HG02840 (cell line): ENCODE measurements at regions not wholly inside any gene's neighbourhood (a gene's known extent, or its start where the extent isn't known, plus 50 kb on each side); places are given as distances from the start of the nearest gene placed in this dataset.

Experiments used
- ATAC-seq: cut with Tn5 transposase; IDR thresholded peaks from one replicate; pipeline ENCODE4 v1.9.1; 2021; ENCODE audit warnings: mild to moderate bottlenecking, moderate library complexity, moderate number of reproducible peaks; ENCODE audit not compliant: unreplicated experiment, low FRiP score

GRCh38 chr2:64767670-64768468 lies 114.2 kb upstream of the SERTAD2 start:
- ATAC-seq = peak; percentile 86

- ATAC-seq = no peak
Measured at GRCh38 chr2:64768491-64769005, 114.8 kb upstream of the SERTAD2 start.

DNA sequence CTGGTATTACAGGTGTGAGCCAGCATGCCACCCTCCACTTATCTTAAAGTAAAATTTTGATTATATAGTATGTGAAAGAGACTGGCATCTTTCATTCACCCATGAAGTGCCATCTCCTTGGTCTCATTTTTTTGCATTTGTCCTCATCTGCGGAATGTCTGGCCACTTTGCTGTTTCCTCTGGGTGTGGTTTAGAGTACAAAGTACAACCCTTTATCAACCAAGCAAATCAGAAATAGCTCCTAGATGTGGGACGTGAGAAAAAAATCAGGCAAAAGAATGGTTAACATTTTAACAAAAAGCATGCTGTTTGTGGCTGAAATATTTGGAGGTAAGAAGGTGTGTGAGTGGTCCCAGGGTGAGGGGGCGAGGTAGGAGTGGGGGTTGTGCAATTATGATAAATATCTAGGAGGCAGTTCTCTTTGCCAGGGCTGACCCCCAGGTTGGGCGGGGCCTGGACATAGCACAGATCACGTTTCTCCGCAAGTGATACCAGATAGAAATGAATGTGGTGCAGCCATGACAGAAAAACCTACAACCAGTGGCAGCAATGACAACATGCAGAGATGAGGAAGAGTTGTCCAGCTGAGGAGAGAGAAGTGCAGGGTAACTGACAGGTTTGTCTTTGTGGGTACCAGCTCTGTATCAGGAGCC lies 115.8 kb upstream of the SERTAD2 start:
- no peak for ATAC-seq

- ATAC-seq = no peak
Measured at GRCh38 chr2:64770137-64770780, 116.5 kb upstream of the SERTAD2 start.

DNA sequence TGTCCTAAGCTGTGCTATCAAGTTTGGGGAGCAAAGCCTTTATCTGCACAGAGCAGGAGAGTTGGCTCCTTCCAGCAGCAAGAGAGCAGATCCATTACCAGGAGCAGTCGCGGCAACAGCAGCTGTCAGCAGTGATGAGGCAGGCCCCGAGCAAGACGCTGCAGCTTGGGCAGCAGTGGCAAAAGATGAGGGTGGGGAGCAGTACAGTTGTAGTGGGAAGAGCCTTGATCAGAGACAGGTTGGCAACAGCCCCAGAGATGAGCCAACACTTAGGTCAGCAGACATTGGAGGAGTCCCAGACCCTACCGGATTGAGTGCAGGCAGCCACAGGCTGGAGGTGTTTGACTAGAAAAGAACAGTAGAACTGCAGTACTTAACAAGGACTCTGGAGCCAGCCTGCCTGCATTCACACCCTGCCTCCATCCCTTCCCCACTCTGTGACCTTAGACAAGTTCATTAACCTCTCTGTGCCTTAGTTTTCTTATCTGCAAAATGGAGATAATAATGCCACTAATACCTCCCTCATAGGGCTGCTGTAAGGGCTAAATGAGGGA lies 117.1 kb upstream of the SERTAD2 start:
- ATAC-seq = no peak

DNA sequence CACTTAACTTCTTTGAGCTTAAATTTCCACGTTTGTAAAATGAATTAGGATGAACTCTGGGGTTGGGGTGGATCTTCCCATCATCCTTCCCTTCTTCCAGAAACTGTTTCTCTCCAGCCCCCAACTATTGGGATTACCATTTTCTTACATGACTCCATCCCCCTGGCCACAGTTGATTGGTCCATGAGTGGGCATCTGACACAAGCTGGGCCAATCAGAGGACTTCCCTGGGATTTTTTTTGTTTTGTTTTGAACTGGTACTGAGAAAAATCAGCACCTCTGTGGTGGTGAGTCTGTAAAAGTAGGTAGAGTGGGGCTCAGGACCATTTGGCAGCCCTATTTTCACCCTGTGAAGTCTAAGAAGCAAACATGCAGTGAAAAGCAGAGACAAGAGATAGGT lies 118.0 kb upstream of the SERTAD2 start:
- no peak for ATAC-seq

GRCh38 chr2:64773461-64774118 lies 119.9 kb upstream of the SERTAD2 start:
- ATAC-seq = no peak

DNA sequence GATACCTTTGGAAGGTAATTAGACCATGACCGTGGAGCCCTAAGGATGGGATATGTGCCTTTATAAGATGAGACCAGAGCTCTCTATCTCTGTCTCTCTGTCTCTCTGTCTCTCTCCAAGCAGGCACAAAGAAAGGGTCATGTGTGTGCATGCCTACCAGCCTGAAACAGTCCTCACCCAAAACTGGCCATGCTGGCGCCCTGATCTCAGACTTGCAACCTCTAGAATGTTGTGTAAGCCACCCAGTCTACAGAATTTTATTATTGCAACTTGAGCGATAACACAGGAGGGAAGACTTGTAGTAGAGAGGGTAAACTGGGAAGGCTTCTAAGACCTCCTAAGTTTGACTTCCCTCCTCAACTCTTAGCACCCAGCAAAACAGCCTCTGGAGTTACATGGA lies 124.1 kb upstream of the SERTAD2 start:
- ATAC-seq = no peak

DNA sequence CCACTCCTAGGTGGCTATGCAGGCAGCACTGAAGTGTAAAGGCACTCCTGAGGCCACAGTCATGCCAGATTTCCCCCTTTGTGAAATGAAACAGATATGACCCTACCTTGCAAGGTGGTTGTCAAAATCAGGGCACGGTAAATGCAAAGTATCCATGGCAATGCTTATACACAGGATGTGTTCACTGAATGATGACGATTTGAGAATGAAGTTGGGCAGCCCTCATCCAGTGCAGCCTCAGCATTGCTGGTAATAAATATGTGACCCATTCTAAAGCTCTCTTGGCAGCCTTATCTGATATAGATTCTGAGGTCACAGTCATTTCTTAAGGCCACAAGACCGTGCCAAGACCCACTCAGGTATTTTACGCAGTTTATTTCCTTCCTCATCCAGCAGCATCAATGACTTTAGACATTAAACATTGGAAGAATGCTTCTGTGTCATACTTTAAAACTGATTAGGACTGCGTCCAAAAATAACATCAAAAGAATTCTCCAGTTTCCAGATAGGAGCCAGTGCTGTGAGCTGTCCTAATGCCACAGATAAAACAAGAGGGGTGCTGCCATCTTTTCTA lies 125.5 kb upstream of the SERTAD2 start:
- ATAC-seq = no peak

- no peak for ATAC-seq
Measured at GRCh38 chr2:64780041-64780440, 126.3 kb upstream of the SERTAD2 start.

- ATAC-seq = no peak
Measured at GRCh38 chr2:64781711-64782390, 128.1 kb upstream of the SERTAD2 start.

- ATAC-seq = no peak
Measured at GRCh38 chr2:64784168-64785061, 130.7 kb upstream of the SERTAD2 start.

DNA sequence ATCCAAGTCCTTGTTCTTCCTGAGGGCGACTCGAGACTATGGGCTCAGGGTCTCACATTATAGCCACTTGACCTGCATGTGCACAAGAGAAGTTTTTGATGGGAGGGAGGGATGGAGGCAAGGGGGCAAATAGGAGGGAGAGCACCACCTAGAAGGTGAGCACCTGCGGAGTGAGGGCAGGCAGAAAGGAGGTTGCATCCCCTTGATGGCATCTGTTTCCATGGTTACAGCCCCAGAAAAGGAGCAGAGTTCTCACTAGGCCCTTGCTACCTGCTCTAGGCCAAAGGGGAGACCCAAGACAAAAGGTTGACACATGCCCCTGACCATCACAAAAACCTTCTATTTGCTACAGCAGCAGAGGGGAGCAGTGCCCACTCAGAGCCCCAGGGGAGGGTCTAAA lies 131.5 kb upstream of the SERTAD2 start:
- ATAC-seq = no peak

- ATAC-seq = no peak
Measured at GRCh38 chr2:64786343-64787018, 132.8 kb upstream of the SERTAD2 start.

- no peak for ATAC-seq
Measured at GRCh38 chr2:64787019-64787365, 133.3 kb upstream of the SERTAD2 start.

- no peak for ATAC-seq
Measured at GRCh38 chr2:64787698-64788097, 134.0 kb upstream of the SERTAD2 start.

GRCh38 chr2:64789466-64790320 lies 136.0 kb upstream of the SERTAD2 start:
- ATAC-seq = no peak
